CD4-positive, CD25-positive, alpha-beta regulatory T cell (primary cell): ENCODE measurements at regions not wholly inside any gene's neighbourhood (a gene's known extent, or its start where the extent isn't known, plus 50 kb on each side); places are given as distances from the start of the nearest gene placed in this dataset.
A peak's percentile ranks its signal among the peaks of the same experiment; 100 is the strongest.

Experiments
- ATAC-seq, 2 donors: fragments of 150-1000 bp; cut with Tn5 transposase; one replicate each; pipeline ENCODE4 v1.10.0; 2021; ENCODE audit warnings: low read depth in 2 of 2, moderate number of reproducible peaks in 2 of 2, moderate library complexity in 1 of 2
- DNase-seq, 3 donors: peaks; one replicate each; pipeline versions ENCODE4 v3.0.0 to v3.0.0-alpha.2; 2012 to 2022; ENCODE audit warnings: mixed read lengths in 1 of 3
- H3K27ac ChIP-seq: one replicate; pipeline ENCODE4 v1.7.0; 2013; ENCODE audit warnings: mild to moderate bottlenecking, low read length; ENCODE audit not compliant: insufficient read depth, poor library complexity, severe bottlenecking
- H3K27me3 ChIP-seq: one replicate; pipeline ENCODE4 v1.7.0; 2013; ENCODE audit warnings: low read length; ENCODE audit not compliant: control insufficient read depth, insufficient read depth
- H3K36me3 ChIP-seq: one replicate; pipeline ENCODE4 v1.7.0; 2013; ENCODE audit warnings: mild to moderate bottlenecking, low read length, moderate library complexity; ENCODE audit not compliant: control insufficient read depth, insufficient read depth
- H3K4me1 ChIP-seq: 2 replicates; pipeline ENCODE4 v1.7.0; 2013; ENCODE audit warnings: mild to moderate bottlenecking, low read length; ENCODE audit not compliant: insufficient read depth, control insufficient read depth, poor library complexity, severe bottlenecking
- H3K4me3 ChIP-seq: one replicate; pipeline ENCODE4 v1.7.0; 2013; ENCODE audit warnings: low read depth, mild to moderate bottlenecking, low read length, moderate library complexity
- H3K9me3 ChIP-seq, 2 experiments: 1 replicate in 1 of 2; 2 replicates in 1 of 2; pipeline ENCODE4 v1.7.0; 2013; ENCODE audit warnings: low read length in 2 of 2, mild to moderate bottlenecking in 1 of 2, moderate library complexity in 1 of 2; ENCODE audit not compliant: control insufficient read depth in 2 of 2
- H3K27ac Mint-ChIP-seq, 3 donors: one replicate each; pipeline ENCODE4 v1.8.0; 2020 to 2022; ENCODE audit warnings: mild to moderate bottlenecking in 3 of 3, mixed read lengths in 3 of 3, moderate library complexity in 2 of 3
- H3K27me3 Mint-ChIP-seq: one replicate; pipeline ENCODE4 v1.8.0; 2022; ENCODE audit warnings: mild to moderate bottlenecking, mixed read lengths
- H3K36me3 Mint-ChIP-seq: one replicate; pipeline ENCODE4 v1.8.0; 2020; ENCODE audit warnings: mixed read lengths
- H3K4me1 Mint-ChIP-seq, 4 donors: one replicate each; pipeline ENCODE4 v1.8.0; 2020 to 2022; ENCODE audit warnings: mixed read lengths in 4 of 4, mild to moderate bottlenecking in 1 of 4
- H3K4me3 Mint-ChIP-seq, 4 donors: one replicate each; pipeline ENCODE4 v1.8.0; 2020 to 2022; ENCODE audit warnings: mild to moderate bottlenecking in 4 of 4, mixed read lengths in 4 of 4, moderate library complexity in 3 of 4
- H3K9me3 Mint-ChIP-seq, 7 donors: one replicate each; pipeline ENCODE4 v1.8.0; 2020 to 2022; ENCODE audit warnings: mixed read lengths in 7 of 7, mild to moderate bottlenecking in 3 of 7, moderate library complexity in 2 of 7

GRCh38 chr10:128514536-128514935, 388.3 kb upstream of the MKI67 start:
- DNase-seq (no peak), ATAC-seq (no peak)
- H3K36me3 Mint-ChIP-seq, result no peaks in the 10 kb centered on the region
- Histone ChIP-seq H3K4me1 (no peaks in the 10 kb centered on the region), H3K4me3 (no peak overlapping the region), H3K27me3 (no peaks in the 10 kb centered on the region), H3K36me3 (no peaks in the 10 kb centered on the region), H3K9me3 (no peaks in the 10 kb centered on the region), H3K27ac (no peak overlapping the region)
- no peak overlapping the region for H3K27ac Mint-ChIP-seq
- H3K4me1 Mint-ChIP-seq, result no peaks in the 10 kb centered on the region
- H3K27me3 Mint-ChIP-seq, result no peaks in the 10 kb centered on the region
- peaks cover 0 to 4% (median 0%) of the 10 kb centered on the region in 7 donors for H3K9me3 Mint-ChIP-seq
- no peak overlapping the region for H3K4me3 Mint-ChIP-seq

- Mint-ChIP-seq H3K9me3 (peaks cover 0 to 4% (median 0%) of the 10 kb centered on the region in 7 donors), H3K27me3 (no peaks in the 10 kb centered on the region), H3K4me3 (no peak overlapping the region), H3K4me1 (no peaks in the 10 kb centered on the region), H3K36me3 (no peaks in the 10 kb centered on the region), H3K27ac (no peak overlapping the region)
- Histone ChIP-seq H3K4me3 (no peak overlapping the region), H3K27me3 (no peaks in the 10 kb centered on the region), H3K27ac (no peak overlapping the region), H3K9me3 (no peaks in the 10 kb centered on the region), H3K36me3 (no peaks in the 10 kb centered on the region), H3K4me1 (no peaks in the 10 kb centered on the region)
- DNase-seq, result no peak
- ATAC-seq, result no peak
Measured at GRCh38 chr10:128516180-128516579, 390.0 kb upstream of the MKI67 start.

GRCh38 chr10:128517167-128517566, 390.9 kb upstream of the MKI67 start:
- Mint-ChIP-seq H3K27ac (peak overlapping the region in 1 of 3 donors; percentile 38), H3K9me3 (peaks cover 0 to 4% (median 0%) of the 10 kb centered on the region in 7 donors), H3K4me1 (no peaks in the 10 kb centered on the region), H3K27me3 (no peaks in the 10 kb centered on the region), H3K36me3 (no peaks in the 10 kb centered on the region), H3K4me3 (no peak overlapping the region)
- Histone ChIP-seq H3K4me1 (no peaks in the 10 kb centered on the region), H3K27me3 (no peaks in the 10 kb centered on the region), H3K4me3 (no peak overlapping the region), H3K36me3 (no peaks in the 10 kb centered on the region), H3K27ac (no peak overlapping the region), H3K9me3 (no peaks in the 10 kb centered on the region)
- DNase-seq (no peak), ATAC-seq (no peak)

GRCh38 chr10:128518000-128518399, 391.8 kb upstream of the MKI67 start:
- ATAC-seq (no peak), DNase-seq (no peak)
- H3K4me3 ChIP-seq, result no peak overlapping the region
- H3K4me1 ChIP-seq, result no peaks in the 10 kb centered on the region
- H3K27ac Mint-ChIP-seq, result no peak overlapping the region
- H3K36me3 ChIP-seq, result no peaks in the 10 kb centered on the region
- H3K9me3 Mint-ChIP-seq, result peaks cover 0 to 4% (median 0%) of the 10 kb centered on the region in 7 donors
- no peaks in the 10 kb centered on the region for H3K4me1 Mint-ChIP-seq
- no peak overlapping the region for H3K4me3 Mint-ChIP-seq
- no peaks in the 10 kb centered on the region for H3K9me3 ChIP-seq
- H3K27me3 ChIP-seq, result no peaks in the 10 kb centered on the region
- no peak overlapping the region for H3K27ac ChIP-seq
- H3K36me3 Mint-ChIP-seq, result no peaks in the 10 kb centered on the region
- H3K27me3 Mint-ChIP-seq, result no peaks in the 10 kb centered on the region

GRCh38 chr10:128519581-128519980, 393.4 kb upstream of the MKI67 start:
- H3K9me3 Mint-ChIP-seq, result peaks cover 0 to 3% (median 0%) of the 10 kb centered on the region in 7 donors
- no peak overlapping the region for H3K4me3 Mint-ChIP-seq
- DNase-seq (no peak), ATAC-seq (no peak)
- H3K27ac Mint-ChIP-seq, result no peak overlapping the region
- no peaks in the 10 kb centered on the region for H3K27me3 ChIP-seq
- H3K27ac ChIP-seq, result no peak overlapping the region
- no peaks in the 10 kb centered on the region for H3K4me1 ChIP-seq
- no peaks in the 10 kb centered on the region for H3K9me3 ChIP-seq
- H3K4me3 ChIP-seq, result no peak overlapping the region
- no peaks in the 10 kb centered on the region for H3K36me3 Mint-ChIP-seq
- H3K4me1 Mint-ChIP-seq, result no peaks in the 10 kb centered on the region
- no peaks in the 10 kb centered on the region for H3K36me3 ChIP-seq
- no peaks in the 10 kb centered on the region for H3K27me3 Mint-ChIP-seq

- H3K36me3 ChIP-seq, result no peaks in the 10 kb centered on the region
- H3K9me3 ChIP-seq, result no peaks in the 10 kb centered on the region
- DNase-seq (no peak), ATAC-seq (no peak)
- H3K4me3 ChIP-seq, result no peak overlapping the region
- no peaks in the 10 kb centered on the region for H3K27me3 ChIP-seq
- Mint-ChIP-seq H3K4me1 (no peaks in the 10 kb centered on the region), H3K4me3 (no peak overlapping the region), H3K36me3 (no peaks in the 10 kb centered on the region), H3K27ac (no peak overlapping the region), H3K27me3 (no peaks in the 10 kb centered on the region), H3K9me3 (peaks cover 0 to 3% (median 0%) of the 10 kb centered on the region in 7 donors)
- H3K27ac ChIP-seq, result no peak overlapping the region
- no peaks in the 10 kb centered on the region for H3K4me1 ChIP-seq
Measured at GRCh38 chr10:128520211-128520815, 394.1 kb upstream of the MKI67 start.

- H3K4me1 Mint-ChIP-seq, result no peaks in the 10 kb centered on the region
- DNase-seq, result no peak
- ATAC-seq, result no peak
Measured at GRCh38 chr10:128522551-128523308, 396.5 kb upstream of the MKI67 start.

GRCh38 chr10:128525444-128525843, 399.2 kb upstream of the MKI67 start:
- Mint-ChIP-seq H3K4me3 (no peak overlapping the region), H3K27ac (no peak overlapping the region), H3K9me3 (peaks cover 0 to 2% (median 0%) of the 10 kb centered on the region in 7 donors), H3K36me3 (no peaks in the 10 kb centered on the region), H3K4me1 (no peaks in the 10 kb centered on the region), H3K27me3 (peaks cover 6% of the 10 kb centered on the region)
- Histone ChIP-seq H3K9me3 (no peaks in the 10 kb centered on the region), H3K36me3 (no peaks in the 10 kb centered on the region), H3K4me1 (no peaks in the 10 kb centered on the region), H3K27me3 (no peaks in the 10 kb centered on the region), H3K4me3 (no peak overlapping the region), H3K27ac (no peak overlapping the region)
- no peak for DNase-seq
- ATAC-seq, result no peak

More at GRCh38 chr10:128522551-128523308, 396.5 kb upstream of the MKI67 start:
- H3K4me3 ChIP-seq, result no peak overlapping the region
- H3K27me3 ChIP-seq, result no peaks in the 10 kb centered on the region
- H3K9me3 ChIP-seq, result no peaks in the 10 kb centered on the region
- H3K36me3 Mint-ChIP-seq, result no peaks in the 10 kb centered on the region
- no peaks in the 10 kb centered on the region for H3K4me1 ChIP-seq
- no peaks in the 10 kb centered on the region for H3K36me3 ChIP-seq
- H3K27ac ChIP-seq, result no peak overlapping the region
- no peak overlapping the region for H3K4me3 Mint-ChIP-seq
- H3K9me3 Mint-ChIP-seq, result peaks cover 0 to 2% (median 0%) of the 10 kb centered on the region in 7 donors
- no peak overlapping the region for H3K27ac Mint-ChIP-seq
- H3K27me3 Mint-ChIP-seq, result no peaks in the 10 kb centered on the region
